SK-N-SH (cell line): ENCODE measurements at regions not wholly inside any gene's neighbourhood (a gene's known extent, or its start where the extent isn't known, plus 50 kb on each side); places are given as distances from the start of the nearest gene placed in this dataset.

ENCODE experiments used
- EP300 ChIP-seq, 2 experiments: IDR thresholded peaks; 2 replicates each; pipeline versions ENCODE4 v1.4.0 to v1.6.1; 2012; ENCODE audit warnings: borderline replicate concordance in 1 of 2, low read depth in 1 of 2, low read length in 1 of 2
- GABPA ChIP-seq: IDR thresholded peaks from 2 replicates; pipeline ENCODE4 v1.4.0; 2012; ENCODE audit warnings: low read depth, mild to moderate bottlenecking
- REST ChIP-seq: IDR thresholded peaks from 2 replicates; pipeline ENCODE4 v1.6.1; 2012; ENCODE audit warnings: mild to moderate bottlenecking, low read depth, low read length, moderate library complexity
- TAF1 ChIP-seq: IDR thresholded peaks from 2 replicates; pipeline ENCODE4 v1.6.1; 2012; ENCODE audit warnings: low read depth, mild to moderate bottlenecking, low read length, moderate library complexity, borderline replicate concordance
- TF ChIP-seq, protein P1 (sequence below): fragments of 200-600 bp; sonication (generic); IDR thresholded peaks from 2 replicates; pipeline ENCODE4 v1.6.1; 2017; ENCODE audit warnings: antibody characterized with exemption, mild to moderate bottlenecking, moderate library complexity

- TF ChIP-seq EP300 (IDR thresholded peaks at IDR 0.05; ENCODE audit: borderline replicate concordance in 1 of 2, low read depth in 1 of 2, low read length in 1 of 2) (no peak), REST (no peak), GABPA (no peak), TAF1 (no peak)
- TF ChIP-seq, protein P1, sequence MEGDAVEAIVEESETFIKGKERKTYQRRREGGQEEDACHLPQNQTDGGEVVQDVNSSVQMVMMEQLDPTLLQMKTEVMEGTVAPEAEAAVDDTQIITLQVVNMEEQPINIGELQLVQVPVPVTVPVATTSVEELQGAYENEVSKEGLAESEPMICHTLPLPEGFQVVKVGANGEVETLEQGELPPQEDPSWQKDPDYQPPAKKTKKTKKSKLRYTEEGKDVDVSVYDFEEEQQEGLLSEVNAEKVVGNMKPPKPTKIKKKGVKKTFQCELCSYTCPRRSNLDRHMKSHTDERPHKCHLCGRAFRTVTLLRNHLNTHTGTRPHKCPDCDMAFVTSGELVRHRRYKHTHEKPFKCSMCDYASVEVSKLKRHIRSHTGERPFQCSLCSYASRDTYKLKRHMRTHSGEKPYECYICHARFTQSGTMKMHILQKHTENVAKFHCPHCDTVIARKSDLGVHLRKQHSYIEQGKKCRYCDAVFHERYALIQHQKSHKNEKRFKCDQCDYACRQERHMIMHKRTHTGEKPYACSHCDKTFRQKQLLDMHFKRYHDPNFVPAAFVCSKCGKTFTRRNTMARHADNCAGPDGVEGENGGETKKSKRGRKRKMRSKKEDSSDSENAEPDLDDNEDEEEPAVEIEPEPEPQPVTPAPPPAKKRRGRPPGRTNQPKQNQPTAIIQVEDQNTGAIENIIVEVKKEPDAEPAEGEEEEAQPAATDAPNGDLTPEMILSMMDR: no peak
Observed at GRCh38 chr3:78267235-78267634, 1227.3 kb downstream of the ROBO2 start.
